CD14-positive monocyte (primary cell): ENCODE measurements at regions not wholly inside any gene's neighbourhood (a gene's known extent, or its start where the extent isn't known, plus 50 kb on each side); places are given as distances from the start of the nearest gene placed in this dataset.

Experiments
- DNase-seq, 3 donors: peaks; one replicate each; pipeline ENCODE4 v3.0.0-alpha.2; 2011 to 2022
- H2AFZ ChIP-seq: 2 replicates; pipeline ENCODE4 v1.6.0; 2012; ENCODE audit warnings: mild to moderate bottlenecking, low read depth, low read length, inconsistent platforms; ENCODE audit not compliant: insufficient read depth, poor library complexity, severe bottlenecking
- H3K27ac ChIP-seq, 2 donors: 1 replicate in 1 of 2; 2 replicates in 1 of 2; pipeline ENCODE4 v1.5.1; 2012 to 2013; ENCODE audit warnings: low read length in 2 of 2, control low read depth in 1 of 2, inconsistent platforms in 1 of 2, low read depth in 1 of 2, mild to moderate bottlenecking in 1 of 2
- H3K27me3 ChIP-seq, 2 donors: one replicate each; pipeline versions ENCODE4 v1.6.0 to v1.6.1; 2011 to 2013; ENCODE audit warnings: low read length in 2 of 2; ENCODE audit not compliant: control insufficient read depth in 2 of 2, insufficient read depth in 2 of 2
- H3K36me3 ChIP-seq, 2 donors: replicated peaks in 1 of 2; 1 replicate in 1 of 2; 2 replicates in 1 of 2; pipeline versions ENCODE4 v1.5.1 to v1.6.1; 2012 to 2013; ENCODE audit warnings: low read length in 2 of 2, control low read depth in 1 of 2, inconsistent platforms in 1 of 2, mild to moderate bottlenecking in 1 of 2; ENCODE audit not compliant: insufficient read depth in 2 of 2, control insufficient read depth in 1 of 2
- H3K4me1 ChIP-seq, 2 donors: 1 replicate in 1 of 2; 2 replicates in 1 of 2; pipeline versions ENCODE4 v1.5.1 to v1.6.1; 2012 to 2013; ENCODE audit warnings: low read length in 2 of 2, control low read depth in 1 of 2, inconsistent platforms in 1 of 2, mild to moderate bottlenecking in 1 of 2, moderate library complexity in 1 of 2; ENCODE audit not compliant: insufficient read depth in 2 of 2, control insufficient read depth in 1 of 2
- H3K4me2 ChIP-seq: replicated peaks from 2 replicates; pipeline ENCODE3; 2012; ENCODE audit warnings: low read length, moderate library complexity, mild to moderate bottlenecking; ENCODE audit not compliant: poor library complexity, severe bottlenecking; ENCODE audit errors: extremely low read depth
- H3K4me3 ChIP-seq, 3 experiments: fragments of 200-600 bp in 1 of 3; sonication (generic) in 1 of 3; replicated peaks in 1 of 3; 1 replicate in 2 of 3; 2 replicates in 1 of 3; pipeline ENCODE4 v1.5.1; 2011 to 2013; ENCODE audit warnings: low read length in 3 of 3, mild to moderate bottlenecking in 3 of 3, control low read depth in 2 of 3, low read depth in 2 of 3, inconsistent platforms in 1 of 3, moderate library complexity in 1 of 3
- H3K79me2 ChIP-seq: 2 replicates; pipeline ENCODE4 v1.6.0; 2012; ENCODE audit warnings: mild to moderate bottlenecking, control low read depth, inconsistent platforms, low read length, moderate library complexity; ENCODE audit not compliant: insufficient read depth
- H3K9ac ChIP-seq: 2 replicates; pipeline ENCODE4 v1.6.0; 2017; ENCODE audit warnings: low read length, mild to moderate bottlenecking; ENCODE audit not compliant: insufficient read depth, poor library complexity, severe bottlenecking
- H3K9me3 ChIP-seq, 2 donors: replicated peaks in 1 of 2; 1 replicate in 1 of 2; 2 replicates in 1 of 2; pipeline versions ENCODE4 v1.5.1 to v1.6.1; 2012 to 2013; ENCODE audit warnings: low read length in 2 of 2, control low read depth in 1 of 2; ENCODE audit not compliant: control insufficient read depth in 1 of 2, insufficient read depth in 1 of 2
- H4K20me1 ChIP-seq: 2 replicates; pipeline ENCODE4 v1.6.0; 2012; ENCODE audit warnings: mild to moderate bottlenecking, low read length, control low read depth, moderate library complexity; ENCODE audit not compliant: insufficient read depth
- H3K27ac Mint-ChIP-seq, 7 donors: one replicate each; pipeline ENCODE4 v1.8.0; 2020; ENCODE audit warnings: mild to moderate bottlenecking in 7 of 7, mixed read lengths in 7 of 7, moderate library complexity in 6 of 7, inconsistent platforms in 2 of 7
- H3K27me3 Mint-ChIP-seq, 3 donors: one replicate each; pipeline ENCODE4 v1.8.0; 2021 to 2022; ENCODE audit warnings: low read depth in 3 of 3, mild to moderate bottlenecking in 3 of 3, mixed read lengths in 3 of 3, moderate library complexity in 3 of 3, inconsistent platforms in 1 of 3
- H3K36me3 Mint-ChIP-seq, 2 donors: one replicate each; pipeline ENCODE4 v1.8.0; 2020; ENCODE audit warnings: mixed read lengths in 2 of 2, inconsistent platforms in 1 of 2, mild to moderate bottlenecking in 1 of 2
- H3K4me1 Mint-ChIP-seq: one replicate; pipeline ENCODE4 v1.8.0; 2020; ENCODE audit warnings: mild to moderate bottlenecking, mixed read lengths
- H3K4me3 Mint-ChIP-seq, 2 donors: one replicate each; pipeline ENCODE4 v1.8.0; 2020; ENCODE audit warnings: mild to moderate bottlenecking in 2 of 2, mixed read lengths in 2 of 2, moderate library complexity in 1 of 2
- H3K9me3 Mint-ChIP-seq, 7 donors: one replicate each; pipeline ENCODE4 v1.8.0; 2020 to 2022; ENCODE audit warnings: mixed read lengths in 7 of 7, mild to moderate bottlenecking in 6 of 7, moderate library complexity in 6 of 7, inconsistent platforms in 2 of 7
- CTCF ChIP-seq: fragments of 200-600 bp; IDR thresholded peaks from one replicate; pipeline ENCODE4 v1.8.0; 2022; ENCODE audit warnings: antibody characterized with exemption, mild to moderate bottlenecking
- WGBS: methylation state at CpG from one replicate; pipeline ENCODE4 v1.1.5; 2013; ENCODE audit warnings: missing lambda C conversion rate; ENCODE audit not compliant: insufficient coverage; 5-methylcytosine and 5-hydroxymethylcytosine counted together
- intact Hi-C, 2 donors: fragments of 100-400 bp; cut with micrococcal nuclease; formaldehyde crosslinking; loops; one replicate each; pipeline versions ENCODE4 v1.15.0 to v1.15.1; 2023

GRCh38 chr5:4222147-4222546, 626.5 kb downstream of the IRX1 start:
- H3K27me3 ChIP-seq = no peaks in the 10 kb centered on the region
- intact Hi-C loops = no loop called here
- DNase-seq = no peak
- no peak overlapping the region for H3K27ac Mint-ChIP-seq
- H3K4me1 Mint-ChIP-seq = no peaks in the 10 kb centered on the region
- 88% methylated on average over 6 of the region's 6 CpGs for WGBS
- peaks cover 0 to 6% (median 0%) of the 10 kb centered on the region in 3 donors for H3K27me3 Mint-ChIP-seq
- H3K36me3 ChIP-seq = no peaks in the 10 kb centered on the region
- H4K20me1 ChIP-seq = no peaks in the 10 kb centered on the region
- H3K27ac ChIP-seq = no peak overlapping the region
- H3K36me3 Mint-ChIP-seq = no peaks in the 10 kb centered on the region
- no peak overlapping the region for H3K4me3 ChIP-seq
- H3K4me2 ChIP-seq = no peak overlapping the region
- TF ChIP-seq CTCF = no peak
- H3K79me2 ChIP-seq = no peaks in the 10 kb centered on the region
- peaks cover 2 to 18% (median 11%) of the 10 kb centered on the region in 7 donors for H3K9me3 Mint-ChIP-seq
- no peak overlapping the region for H3K9ac ChIP-seq
- H3K4me3 Mint-ChIP-seq = no peak overlapping the region
- H3K9me3 ChIP-seq = peaks cover 11 to 35% of the 10 kb centered on the region in 2 donors
- no peaks in the 10 kb centered on the region for H3K4me1 ChIP-seq
- H2AFZ ChIP-seq = no peak overlapping the region

DNA sequence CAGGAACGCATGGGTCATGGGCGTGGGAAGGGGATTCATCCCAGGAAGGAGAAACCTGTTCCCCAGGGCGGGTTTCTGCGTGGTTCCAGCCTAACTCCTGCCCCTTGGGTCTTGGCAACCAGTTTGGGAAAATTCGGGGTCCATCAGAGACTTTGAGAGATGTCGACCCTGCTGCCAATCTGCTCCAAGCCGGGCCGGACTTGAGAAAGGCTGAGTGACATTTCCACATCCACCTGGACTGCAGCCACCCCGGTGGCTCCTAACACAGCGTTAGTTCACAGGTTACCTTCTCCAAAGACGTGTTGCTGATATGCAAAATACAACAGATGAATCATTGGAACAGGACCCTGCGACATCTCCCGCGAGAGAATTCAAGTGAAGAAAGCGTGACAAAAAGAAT, 627.2 kb downstream of the IRX1 start:
- peaks cover 11 to 39% of the 10 kb centered on the region in 2 donors for H3K9me3 ChIP-seq
- no peak overlapping the region for H3K27ac Mint-ChIP-seq
- intact Hi-C loops = no loop called here

More for the DNA sequence above, 627.2 kb downstream of the IRX1 start:
- Mint-ChIP-seq H3K36me3 (no peaks in the 10 kb centered on the region), H3K27me3 (peaks cover 0 to 6% (median 2%) of the 10 kb centered on the region in 3 donors), H3K4me3 (no peak overlapping the region), H3K9me3 (peaks cover 2 to 21% (median 11%) of the 10 kb centered on the region in 7 donors), H3K4me1 (no peaks in the 10 kb centered on the region)
- WGBS = 88% methylated on average over 15 of the region's 15 CpGs
- H3K36me3 ChIP-seq = no peaks in the 10 kb centered on the region
- no peak overlapping the region for H2AFZ ChIP-seq
- H3K9ac ChIP-seq = no peak overlapping the region
- no peak overlapping the region for H3K4me2 ChIP-seq
- no peak for DNase-seq
- no peak overlapping the region for H3K27ac ChIP-seq
- H3K4me1 ChIP-seq = no peaks in the 10 kb centered on the region
- no peak for TF ChIP-seq CTCF
- H4K20me1 ChIP-seq = no peaks in the 10 kb centered on the region
- H3K27me3 ChIP-seq = no peaks in the 10 kb centered on the region
- no peak overlapping the region for H3K4me3 ChIP-seq
- H3K79me2 ChIP-seq = no peaks in the 10 kb centered on the region
